BLaER1 (cell line): ENCODE measurements at regions not wholly inside any gene's neighbourhood (a gene's known extent, or its start where the extent isn't known, plus 50 kb on each side); places are given as distances from the start of the nearest gene placed in this dataset.

Experiments used
- H3K27ac ChIP-seq: shearing (Covaris generic); formaldehyde crosslinking; 2 replicates; pipeline ENCODE4 v1.8.1; 2022
- H3K27me3 ChIP-seq: shearing (Covaris generic); formaldehyde crosslinking; 2 replicates; pipeline ENCODE4 v1.8.1; 2022
- H3K36me3 ChIP-seq: shearing (Covaris generic); formaldehyde crosslinking; 2 replicates; pipeline ENCODE4 v1.8.1; 2022
- H3K4me1 ChIP-seq: shearing (Covaris generic); formaldehyde crosslinking; 2 replicates; pipeline ENCODE4 v1.8.1; 2022
- H3K4me2 ChIP-seq: shearing (Covaris generic); formaldehyde crosslinking; 2 replicates; pipeline ENCODE4 v1.8.1; 2022
- H3K4me3 ChIP-seq: shearing (Covaris generic); formaldehyde crosslinking; 2 replicates; pipeline ENCODE4 v1.8.1; 2022
- H3K9ac ChIP-seq: shearing (Covaris generic); formaldehyde crosslinking; 2 replicates; pipeline ENCODE4 v1.8.1; 2022
- H3K9me3 ChIP-seq: shearing (Covaris generic); formaldehyde crosslinking; 2 replicates; pipeline ENCODE4 v1.8.1; 2022
- H4K20me1 ChIP-seq: shearing (Covaris generic); formaldehyde crosslinking; 2 replicates; pipeline ENCODE4 v1.8.1; 2022
- Cebpa-rat ChIP-seq: shearing (Covaris generic); IDR thresholded peaks from 2 replicates; pipeline ENCODE4 v1.8.1; 2022

GRCh38 chr1:240021709-240022108 lies 70.0 kb upstream of the FMN2 start:
- no peak overlapping the region for H3K4me3 ChIP-seq
- H3K27me3 ChIP-seq, result no peaks in the 10 kb centered on the region
- no peaks in the 10 kb centered on the region for H4K20me1 ChIP-seq
- no peak overlapping the region for H3K9ac ChIP-seq
- no peak overlapping the region for H3K4me2 ChIP-seq
- TF ChIP-seq Cebpa-rat, result no peak
- no peak overlapping the region for H3K27ac ChIP-seq
- no peaks in the 10 kb centered on the region for H3K4me1 ChIP-seq
- no peaks in the 10 kb centered on the region for H3K36me3 ChIP-seq
- peaks cover 6% of the 10 kb centered on the region; the same call in 1 of the 2 replicates for H3K9me3 ChIP-seq

DNA sequence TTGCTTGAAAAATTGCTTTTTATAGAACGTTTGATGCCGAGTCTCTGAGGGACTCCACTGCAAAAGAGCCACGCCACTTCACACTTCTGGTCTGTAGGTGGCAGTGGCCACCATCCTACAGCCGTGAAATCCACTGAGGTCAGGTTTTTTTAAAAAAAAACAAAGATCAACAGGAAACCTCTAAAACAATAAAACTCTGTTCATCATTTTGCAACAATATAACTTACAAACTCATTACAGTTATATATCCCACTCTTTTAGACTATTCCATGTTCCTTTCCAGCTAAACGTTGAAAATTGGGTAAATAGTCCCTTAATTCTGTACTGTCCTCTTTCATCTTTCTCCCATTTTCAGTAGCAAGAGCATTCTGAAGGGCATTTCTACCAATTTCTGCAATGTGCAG lies 64.6 kb upstream of the FMN2 start:
- no peaks in the 10 kb centered on the region for H3K4me1 ChIP-seq
- H3K27ac ChIP-seq, result no peak overlapping the region
- TF ChIP-seq Cebpa-rat, result no peak
- H4K20me1 ChIP-seq, result no peaks in the 10 kb centered on the region
- H3K9me3 ChIP-seq, result no peaks in the 10 kb centered on the region
- H3K4me2 ChIP-seq, result no peak overlapping the region
- H3K27me3 ChIP-seq, result no peaks in the 10 kb centered on the region
- H3K9ac ChIP-seq, result no peak overlapping the region
- no peak overlapping the region for H3K4me3 ChIP-seq
- H3K36me3 ChIP-seq, result no peaks in the 10 kb centered on the region

GRCh38 chr1:240029418-240029817 lies 62.3 kb upstream of the FMN2 start:
- TF ChIP-seq Cebpa-rat, result no peak
- H3K36me3 ChIP-seq, result no peaks in the 10 kb centered on the region
- no peak overlapping the region for H3K9ac ChIP-seq
- H3K27me3 ChIP-seq, result no peaks in the 10 kb centered on the region
- H3K9me3 ChIP-seq, result no peaks in the 10 kb centered on the region
- no peak overlapping the region for H3K4me2 ChIP-seq
- H3K27ac ChIP-seq, result no peak overlapping the region
- no peak overlapping the region for H3K4me3 ChIP-seq
- no peaks in the 10 kb centered on the region for H4K20me1 ChIP-seq
- no peaks in the 10 kb centered on the region for H3K4me1 ChIP-seq

DNA sequence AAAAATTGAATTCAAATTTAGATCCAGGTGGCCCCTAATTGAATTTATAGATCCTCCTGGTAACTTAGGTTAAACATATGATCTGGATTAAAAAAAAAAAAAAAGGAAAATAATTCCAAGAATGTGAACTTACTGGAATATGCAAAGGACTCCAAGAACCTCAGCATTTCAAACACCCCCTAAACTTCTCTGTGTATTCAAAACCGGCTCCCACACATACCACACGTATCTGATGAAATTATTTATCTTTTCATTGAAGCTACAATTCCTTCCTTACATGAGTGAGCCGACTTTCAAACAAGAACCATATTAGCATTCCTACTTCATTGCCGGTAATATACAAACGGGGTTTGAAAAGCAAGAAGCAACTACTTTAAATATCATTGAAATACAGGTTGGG lies 61.4 kb upstream of the FMN2 start:
- no peak for TF ChIP-seq Cebpa-rat
- no peaks in the 10 kb centered on the region for H3K9me3 ChIP-seq
- H3K36me3 ChIP-seq, result no peaks in the 10 kb centered on the region
- H4K20me1 ChIP-seq, result no peaks in the 10 kb centered on the region
- H3K4me1 ChIP-seq, result no peaks in the 10 kb centered on the region
- H3K27me3 ChIP-seq, result no peaks in the 10 kb centered on the region
- H3K27ac ChIP-seq, result no peak overlapping the region
- H3K9ac ChIP-seq, result no peak overlapping the region
- H3K4me2 ChIP-seq, result no peak overlapping the region
- no peak overlapping the region for H3K4me3 ChIP-seq

DNA sequence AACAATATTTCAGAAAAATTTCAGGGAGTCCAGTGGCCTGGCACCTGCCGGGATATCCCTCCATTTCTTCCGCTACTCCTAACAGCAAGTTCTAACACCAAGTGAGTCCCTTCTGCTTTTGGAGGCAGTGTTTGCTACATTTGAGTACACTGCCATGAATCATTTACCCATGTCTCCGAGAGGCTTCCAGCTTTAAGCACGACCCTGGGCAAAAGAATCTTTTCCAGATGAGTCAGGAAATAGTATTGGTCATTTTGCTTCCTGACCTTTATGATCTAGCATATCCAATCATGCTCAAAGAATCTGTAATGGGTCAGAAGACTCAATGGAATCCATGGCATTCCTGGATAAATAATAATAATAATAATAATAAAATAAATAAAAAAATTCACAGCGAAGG lies 60.7 kb upstream of the FMN2 start:
- H3K9ac ChIP-seq, result no peak overlapping the region
- no peak overlapping the region for H3K27ac ChIP-seq
- no peaks in the 10 kb centered on the region for H3K4me1 ChIP-seq
- H3K4me3 ChIP-seq, result no peak overlapping the region
- no peaks in the 10 kb centered on the region for H4K20me1 ChIP-seq
- no peak for TF ChIP-seq Cebpa-rat
- H3K9me3 ChIP-seq, result no peaks in the 10 kb centered on the region
- H3K27me3 ChIP-seq, result no peaks in the 10 kb centered on the region
- H3K4me2 ChIP-seq, result no peak overlapping the region
- H3K36me3 ChIP-seq, result no peaks in the 10 kb centered on the region

DNA sequence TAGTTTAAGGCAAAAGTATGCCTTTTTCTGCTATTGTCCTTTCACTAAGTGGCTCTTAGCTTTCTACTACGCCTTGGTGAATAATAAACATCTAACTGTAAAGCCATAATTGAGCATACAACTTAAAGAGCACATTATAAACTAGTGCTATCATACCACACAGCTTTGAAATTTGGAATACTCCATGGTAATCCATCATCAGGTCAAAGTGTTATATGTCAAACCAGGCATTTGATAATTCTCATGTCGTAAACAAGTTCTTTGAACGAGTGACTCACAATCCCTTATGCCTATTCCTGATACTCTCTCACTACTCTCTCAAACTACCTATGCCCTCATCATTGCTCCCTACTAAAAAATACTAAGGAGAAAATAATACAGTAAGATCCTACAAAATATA lies 60.3 kb upstream of the FMN2 start:
- H3K4me1 ChIP-seq, result no peaks in the 10 kb centered on the region
- H4K20me1 ChIP-seq, result no peaks in the 10 kb centered on the region
- no peak overlapping the region for H3K9ac ChIP-seq
- no peaks in the 10 kb centered on the region for H3K27me3 ChIP-seq
- no peak for TF ChIP-seq Cebpa-rat
- no peak overlapping the region for H3K4me3 ChIP-seq
- no peaks in the 10 kb centered on the region for H3K9me3 ChIP-seq
- no peak overlapping the region for H3K27ac ChIP-seq
- H3K36me3 ChIP-seq, result no peaks in the 10 kb centered on the region
- H3K4me2 ChIP-seq, result no peak overlapping the region

DNA sequence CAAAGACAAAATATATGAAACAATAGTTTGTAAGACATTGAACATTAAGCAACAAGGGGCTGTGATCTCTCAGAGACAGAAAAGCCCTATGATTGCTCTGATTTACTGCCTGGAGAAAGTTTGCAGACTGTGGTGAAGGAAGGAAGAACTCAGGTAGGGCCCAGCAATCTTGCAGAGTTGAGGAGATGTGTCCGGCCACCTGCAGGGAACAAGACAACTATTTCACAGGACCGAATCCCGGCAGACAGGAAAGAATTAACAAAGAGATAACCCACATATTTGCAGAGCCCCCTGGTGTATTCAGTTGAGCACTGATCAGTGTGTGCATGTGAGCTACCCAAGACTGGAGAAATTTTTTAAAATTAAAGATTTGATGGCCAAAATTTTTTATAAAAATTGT lies 58.3 kb upstream of the FMN2 start:
- Histone ChIP-seq H3K27ac (no peak overlapping the region), H3K4me2 (no peak overlapping the region), H3K4me3 (no peak overlapping the region), H3K9me3 (no peaks in the 10 kb centered on the region), H3K27me3 (no peaks in the 10 kb centered on the region), H3K36me3 (no peaks in the 10 kb centered on the region), H4K20me1 (no peaks in the 10 kb centered on the region), H3K4me1 (no peaks in the 10 kb centered on the region), H3K9ac (no peak overlapping the region)
- TF ChIP-seq Cebpa-rat, result no peak

GRCh38 chr1:240036526-240036925 lies 55.2 kb upstream of the FMN2 start:
- Histone ChIP-seq H3K36me3 (no peaks in the 10 kb centered on the region), H3K4me1 (no peaks in the 10 kb centered on the region), H3K9ac (no peak overlapping the region), H3K4me3 (no peak overlapping the region), H4K20me1 (no peaks in the 10 kb centered on the region), H3K27me3 (no peaks in the 10 kb centered on the region), H3K4me2 (no peak overlapping the region), H3K9me3 (no peaks in the 10 kb centered on the region), H3K27ac (no peak overlapping the region)
- TF ChIP-seq Cebpa-rat, result no peak
